Suprapubic skin (tissue), 3 donors: ENCODE measurements at regions not wholly inside any gene's neighbourhood (a gene's known extent, or its start where the extent isn't known, plus 50 kb on each side); places are given as distances from the start of the nearest gene placed in this dataset.

Experiments
- CTCF ChIP-seq, 2 donors: fragments of 200-600 bp in 1 of 2; fragments of 450-650 bp in 1 of 2; sonication (generic) in 1 of 2; IDR thresholded peaks; one replicate each; pipeline ENCODE4 v1.5.1; 2016 to 2019; ENCODE audit warnings: antibody characterized with exemption in 2 of 2, mild to moderate bottlenecking in 1 of 2, moderate library complexity in 1 of 2
- POLR2A ChIP-seq, 2 donors: fragments of 450-650 bp; IDR thresholded peaks; one replicate each; pipeline ENCODE4 v1.6.1; 2017; ENCODE audit warnings: antibody characterized with exemption in 2 of 2, mild to moderate bottlenecking in 2 of 2, moderate library complexity in 2 of 2

DNA sequence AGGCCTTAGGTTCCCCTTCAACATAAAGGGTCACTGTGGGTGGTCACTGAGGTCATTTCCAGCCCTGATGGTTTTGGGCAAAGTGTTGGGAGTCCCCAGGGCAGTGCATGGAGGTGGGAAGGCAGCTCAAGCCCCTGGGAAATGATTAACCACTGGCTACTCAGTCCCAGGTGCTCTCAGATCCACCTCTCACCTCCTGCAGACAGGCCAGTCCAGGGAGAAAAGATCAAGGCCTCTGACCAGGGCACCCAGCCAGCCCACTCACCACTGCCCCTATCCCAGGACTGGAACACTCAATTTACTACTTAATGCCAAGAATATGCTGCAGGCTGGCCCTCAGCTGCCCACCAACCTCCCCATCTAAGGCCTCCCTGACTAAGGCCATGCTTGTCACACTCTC, 1307.9 kb downstream of the UQCRFS1 start:
- TF ChIP-seq POLR2A (IDR thresholded peaks at IDR 0.05): no peak
- no peak for TF ChIP-seq CTCF (IDR thresholded peaks at IDR 0.05)
